ENCODE measurements at regions not wholly inside any gene's neighbourhood (a gene's known extent, or its start where the extent isn't known, plus 50 kb on each side); places are given as distances from the start of the nearest gene placed in this dataset.
"Not testable (repeated sequence)": the region's sequence is repeated elsewhere in the genome, so short reads cannot be mapped to it uniquely, and the experiment has no call there.

DNA sequence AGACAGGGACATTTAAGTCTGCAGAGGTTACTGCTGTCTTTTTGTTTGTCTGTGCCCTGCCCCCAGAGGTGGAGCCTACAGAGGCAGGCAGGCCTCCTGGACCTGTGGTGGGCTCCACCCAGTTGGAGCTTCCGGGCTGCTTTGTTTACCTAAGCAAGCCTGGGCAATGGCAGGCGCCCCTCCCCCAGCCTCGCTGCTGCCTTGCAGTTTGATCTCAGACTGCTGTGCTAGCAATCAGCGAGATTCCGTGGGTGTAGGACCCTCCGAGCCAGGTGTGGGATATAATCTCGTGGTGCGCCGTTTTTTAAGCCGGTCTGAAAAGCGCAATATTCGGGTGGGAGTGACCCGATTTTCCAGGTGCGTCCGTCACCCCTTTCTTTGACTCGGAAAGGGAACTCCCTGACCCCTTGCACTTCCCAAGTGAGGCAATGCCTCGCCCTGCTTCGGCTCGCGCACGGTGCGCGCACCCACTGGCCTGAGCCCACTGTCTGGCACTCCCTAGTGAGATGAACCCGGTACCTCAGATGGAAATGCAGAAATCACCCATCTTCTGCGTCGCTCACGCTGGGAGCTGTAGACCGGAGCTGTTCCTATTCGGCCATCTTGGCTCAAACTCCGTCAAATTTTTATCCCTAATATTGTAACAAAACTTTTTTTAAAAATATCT, 101.2 kb upstream of the CPHXL start:
- in situ Hi-C loops (cut with HindIII; ENCODE audit: low pct_unique_long_range_greater_than_20kb, low sequenced_read_pairs); DNase-seq (ENCODE audit: low read depth, low spot score): not testable (repeated sequence)

DNA sequence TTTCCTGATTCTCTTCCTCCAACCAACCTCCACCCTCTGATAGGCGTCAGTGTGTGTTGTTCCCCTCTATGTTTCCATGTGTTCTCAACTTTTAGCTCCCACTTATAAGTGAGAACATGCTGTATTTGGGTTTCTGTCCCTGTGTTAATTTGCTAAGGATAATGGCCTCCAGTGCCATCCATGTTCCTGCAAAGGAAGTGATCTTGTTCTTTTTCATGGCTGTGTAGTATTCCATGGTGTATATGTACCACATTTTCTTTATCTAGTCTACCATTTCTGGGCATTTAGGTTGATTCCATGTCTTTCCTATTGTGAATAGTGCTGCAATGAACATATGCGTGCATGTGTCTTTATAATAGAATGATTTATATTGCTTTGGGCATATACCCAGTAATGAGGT, 107.1 kb upstream of the CPHXL start:
- DNase-seq (ENCODE audit: low read depth, low spot score); in situ Hi-C loops (cut with HindIII; ENCODE audit: low pct_unique_long_range_greater_than_20kb, low sequenced_read_pairs): not testable (repeated sequence)

DNA sequence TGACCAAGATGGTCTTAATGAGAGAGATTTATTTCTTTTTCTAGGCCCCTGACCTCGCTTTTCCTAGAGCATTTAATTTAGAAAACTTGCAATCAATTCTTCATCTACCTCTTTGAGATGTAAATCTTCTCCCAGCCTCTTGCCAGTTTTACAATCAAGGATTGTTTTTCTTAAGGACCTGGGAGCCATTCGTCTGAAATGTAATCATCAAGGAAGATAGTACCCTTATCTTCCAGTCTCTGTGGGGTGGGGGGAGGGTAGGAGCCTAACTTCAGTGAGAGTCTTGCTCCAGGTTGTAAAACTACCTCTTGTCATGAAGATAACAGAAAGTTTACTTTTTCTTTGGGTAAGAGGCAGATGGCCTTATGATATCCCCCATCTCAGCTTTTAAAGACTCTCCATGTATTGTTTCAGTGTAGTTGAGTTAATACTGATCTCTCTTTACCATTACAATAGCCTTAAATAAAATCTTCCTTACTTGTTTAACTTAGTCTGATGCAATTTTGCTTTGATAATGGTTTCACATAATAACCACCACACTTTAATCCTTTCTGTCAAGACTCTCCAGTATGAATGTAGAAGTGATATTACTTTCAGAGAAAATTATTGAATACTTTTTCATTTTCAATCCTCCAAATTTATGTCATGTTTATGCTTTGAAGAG, 110.2 kb upstream of the CPHXL start:
- in situ Hi-C loops (cut with HindIII; ENCODE audit: low pct_unique_long_range_greater_than_20kb, low sequenced_read_pairs) = no loop called here
- no peak for DNase-seq (ENCODE audit: low read depth, low spot score)

DNA sequence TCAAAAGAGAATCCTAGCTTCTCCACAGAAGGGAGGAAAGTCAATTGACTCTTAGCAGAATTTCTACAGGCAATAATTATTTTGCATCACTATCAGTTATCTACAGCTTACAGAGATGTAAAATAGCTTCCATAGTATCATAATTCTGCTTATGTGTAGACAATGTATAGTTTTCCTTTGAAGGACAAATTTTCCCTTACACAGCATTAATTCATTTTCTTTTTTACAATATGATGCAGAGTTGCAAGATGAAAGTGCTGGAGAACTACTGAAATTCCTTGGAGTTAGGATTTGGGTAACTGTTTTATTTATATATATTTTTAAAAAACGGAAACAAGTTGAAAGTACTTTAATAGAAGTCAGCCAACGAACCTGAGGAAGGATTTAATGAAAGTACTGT, 111.0 kb upstream of the CPHXL start:
- in situ Hi-C loops (cut with HindIII; ENCODE audit: low pct_unique_long_range_greater_than_20kb, low sequenced_read_pairs) = no loop called here

DNA sequence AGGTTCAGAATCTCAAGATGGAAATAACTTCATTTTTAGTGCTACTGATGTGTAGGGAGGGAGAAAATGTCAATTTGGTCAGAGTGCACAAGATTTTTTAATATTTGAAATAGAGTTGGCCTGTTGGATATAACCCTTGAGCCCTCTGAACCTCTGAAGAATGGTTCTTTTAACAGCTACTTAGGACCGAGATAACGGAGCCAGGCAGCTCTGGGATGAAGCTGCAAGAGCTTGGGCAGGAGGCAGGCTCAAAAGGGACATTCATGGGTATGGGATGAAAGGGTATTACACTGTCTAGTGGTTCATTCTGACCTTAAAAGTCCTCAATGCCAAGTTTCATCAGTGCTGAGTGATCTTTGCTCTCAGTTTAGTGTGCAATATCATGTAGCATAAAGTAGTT, 111.4 kb upstream of the CPHXL start:
- peak; percentile 67 for DNase-seq (ENCODE audit: low read depth, low spot score)
- in situ Hi-C loops (cut with HindIII; ENCODE audit: low pct_unique_long_range_greater_than_20kb, low sequenced_read_pairs) = no loop called here

More for the DNA sequence above, 111.0 kb upstream of the CPHXL start:
- DNase-seq (ENCODE audit: low read depth, low spot score) = no peak

DNA sequence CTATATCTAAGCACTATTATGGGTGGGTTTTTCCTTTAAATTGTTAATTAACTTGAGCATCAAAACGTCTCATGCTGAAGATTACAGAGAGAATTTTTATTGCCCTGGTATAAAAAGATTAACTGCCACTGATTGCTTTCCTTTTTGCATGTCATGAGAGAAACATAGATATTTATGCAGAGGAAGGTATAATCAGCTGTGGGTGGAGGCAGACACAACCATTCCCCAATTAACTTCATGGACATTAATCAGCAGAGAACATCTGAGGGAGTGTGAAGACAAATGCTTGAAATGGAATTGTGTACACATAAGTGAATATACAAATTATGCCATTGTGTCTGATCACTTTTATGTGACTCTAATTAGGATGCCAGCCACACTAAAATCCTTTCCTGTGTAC, 115.2 kb upstream of the CPHXL start:
- in situ Hi-C loops (cut with HindIII; ENCODE audit: low pct_unique_long_range_greater_than_20kb, low sequenced_read_pairs) = no loop called here
- no peak for DNase-seq (ENCODE audit: low read depth, low spot score)

DNA sequence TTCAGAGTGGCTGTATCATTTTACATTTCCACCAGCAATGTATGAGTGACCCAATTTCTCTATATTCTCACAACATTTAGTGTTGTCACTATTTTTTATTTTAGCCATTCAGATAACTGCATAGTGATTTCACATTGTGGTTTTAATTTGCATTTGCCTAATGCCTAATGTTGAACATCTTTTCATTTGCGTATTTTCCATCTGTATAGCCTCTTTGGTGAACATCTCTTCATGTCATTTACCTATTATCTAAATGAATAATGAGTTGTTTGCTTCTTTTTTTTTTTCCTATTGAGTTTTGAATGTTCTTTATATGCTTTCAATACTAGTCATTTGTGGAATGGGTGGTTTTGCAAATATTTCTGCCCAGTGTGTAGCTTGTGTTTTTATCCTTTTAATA, 120.9 kb upstream of the CPHXL start:
- in situ Hi-C loops (cut with HindIII; ENCODE audit: low pct_unique_long_range_greater_than_20kb, low sequenced_read_pairs) = no loop called here
- no peak for DNase-seq (ENCODE audit: low read depth, low spot score)

DNA sequence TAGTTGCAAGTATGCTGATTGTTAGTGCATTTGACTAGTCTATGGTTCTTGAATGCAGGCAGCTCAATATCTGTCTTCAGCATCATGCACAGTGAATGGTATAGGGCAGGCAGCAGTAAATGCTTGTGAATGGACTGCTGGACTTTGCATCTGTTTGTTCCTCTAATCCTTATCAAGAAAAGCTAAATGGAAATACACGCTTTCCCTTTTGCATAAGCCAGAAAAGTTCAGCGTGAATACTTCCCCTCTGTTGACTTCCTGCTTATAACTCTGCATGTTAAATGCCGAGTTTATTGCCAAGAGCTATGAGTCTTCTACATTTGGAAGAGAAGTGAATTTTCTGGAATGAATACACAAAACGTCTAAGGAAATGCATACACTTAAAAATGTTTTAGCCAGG, 127.9 kb upstream of the CPHXL start:
- in situ Hi-C loops (cut with HindIII; ENCODE audit: low pct_unique_long_range_greater_than_20kb, low sequenced_read_pairs) = no loop called here
- no peak for DNase-seq (ENCODE audit: low read depth, low spot score)

DNA sequence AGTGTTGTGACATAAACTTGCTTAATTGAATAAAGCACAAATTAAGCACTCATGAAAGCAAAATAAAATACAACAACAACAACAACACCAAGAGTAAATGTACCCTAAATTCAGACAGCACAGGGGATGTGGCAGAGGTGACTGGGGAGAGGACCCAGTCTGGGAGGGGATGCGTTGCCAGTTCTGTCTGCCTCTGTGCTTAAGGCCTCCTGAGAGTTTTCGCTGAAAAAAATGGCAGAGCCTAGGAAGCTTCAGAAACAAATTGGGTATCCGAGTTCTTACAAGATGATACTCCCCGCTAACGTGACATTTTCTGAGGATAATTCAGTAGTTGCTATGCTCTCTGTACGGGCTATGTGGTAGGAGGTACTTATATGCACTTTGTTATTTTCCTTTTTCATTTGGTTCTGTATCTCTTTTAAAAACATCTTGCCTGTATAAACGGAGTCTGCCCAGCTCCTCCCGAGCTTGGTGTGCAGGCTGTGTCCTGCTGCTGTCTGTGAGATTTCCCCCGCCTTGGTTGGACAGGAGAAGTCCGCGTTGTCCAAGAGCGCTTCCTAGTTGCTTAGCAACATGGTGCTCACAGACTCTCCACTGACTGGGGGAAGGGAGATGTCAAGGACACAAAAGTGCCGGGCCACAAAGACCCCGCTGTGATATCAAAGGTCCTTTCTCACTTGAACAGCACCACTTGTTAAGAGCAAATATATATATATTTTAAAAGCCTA, 134.2 kb upstream of the CPHXL start:
- in situ Hi-C loops (cut with HindIII; ENCODE audit: low pct_unique_long_range_greater_than_20kb, low sequenced_read_pairs) = no loop called here
- peak; percentile 16 for DNase-seq (ENCODE audit: low read depth, low spot score)

DNA sequence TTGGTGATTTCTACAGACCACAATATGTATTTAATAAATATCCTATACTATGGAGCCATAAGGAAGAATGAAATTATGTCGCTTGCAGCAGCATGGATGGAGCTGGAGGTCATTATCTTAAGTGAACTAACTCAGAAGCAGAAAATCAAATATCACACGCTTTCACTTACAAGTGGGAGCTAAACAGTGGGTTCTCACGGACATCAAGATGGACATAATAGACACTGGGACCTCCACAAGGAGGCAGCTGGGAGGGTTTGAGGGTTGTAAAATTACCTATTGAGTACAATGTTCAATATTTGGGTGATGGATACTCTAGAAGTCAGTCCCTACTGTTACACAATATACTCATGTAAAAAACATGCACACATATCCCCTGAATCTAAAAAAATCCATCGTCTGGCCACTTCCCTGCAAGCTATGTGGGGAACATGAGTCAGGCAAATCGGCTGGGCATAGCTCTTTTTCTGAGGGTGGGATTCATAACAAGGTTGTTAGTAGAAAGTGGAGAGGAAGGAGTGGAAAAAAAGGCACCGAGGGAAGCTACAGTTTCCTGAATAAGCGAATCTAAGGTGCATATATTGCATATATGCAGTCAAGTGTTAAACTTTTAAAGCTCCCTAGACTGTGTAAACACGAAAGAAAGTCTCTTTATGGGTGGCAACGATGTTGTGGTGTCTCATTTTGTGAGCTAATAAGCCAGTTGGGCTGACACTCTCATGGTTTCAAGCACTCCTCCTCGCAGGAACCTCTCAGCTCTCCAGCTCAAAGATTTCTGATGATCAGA, 135.2 kb upstream of the CPHXL start:
- in situ Hi-C loops (cut with HindIII; ENCODE audit: low pct_unique_long_range_greater_than_20kb, low sequenced_read_pairs) = no loop called here
- DNase-seq (ENCODE audit: low read depth, low spot score) = no peak

DNA sequence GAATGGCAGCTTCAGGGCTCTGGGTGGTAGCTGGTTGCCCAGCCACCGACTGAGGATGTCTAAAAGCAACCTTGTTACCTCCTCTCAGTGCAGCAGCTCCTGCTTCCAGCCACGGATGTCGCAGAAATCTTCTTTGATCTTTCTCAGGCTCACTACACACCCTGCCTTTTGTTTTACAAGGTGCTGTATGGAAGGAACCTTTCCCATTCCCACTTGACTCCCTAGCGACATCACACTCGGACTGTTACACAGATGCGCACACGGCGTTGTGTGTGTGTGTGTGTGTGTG, 135.8 kb upstream of the CPHXL start:
- DNase-seq (ENCODE audit: low read depth, low spot score) = no peak
- in situ Hi-C loops (cut with HindIII; ENCODE audit: low pct_unique_long_range_greater_than_20kb, low sequenced_read_pairs) = no loop called here

DNA sequence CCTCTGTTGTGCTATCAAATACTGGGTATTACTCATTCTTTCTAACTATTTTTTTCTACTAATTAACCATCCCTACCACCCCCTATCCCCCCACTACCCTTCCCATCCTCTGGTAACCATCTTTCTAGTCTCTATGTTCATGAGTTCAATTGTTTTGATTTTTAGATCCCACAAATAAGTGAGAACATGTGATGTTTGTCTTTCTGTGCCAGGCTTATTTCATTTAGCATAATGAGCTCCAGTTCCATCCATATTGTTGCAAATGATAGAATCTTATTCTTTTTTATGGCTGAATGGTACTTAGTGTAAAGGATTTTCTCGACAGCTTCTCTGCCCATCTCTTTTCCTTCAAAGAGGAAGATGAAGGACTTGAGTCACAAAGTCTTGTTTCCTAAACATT, 138.0 kb upstream of the CPHXL start:
- DNase-seq (ENCODE audit: low read depth, low spot score) = no peak
- in situ Hi-C loops (cut with HindIII; ENCODE audit: low pct_unique_long_range_greater_than_20kb, low sequenced_read_pairs) = no loop called here

DNA sequence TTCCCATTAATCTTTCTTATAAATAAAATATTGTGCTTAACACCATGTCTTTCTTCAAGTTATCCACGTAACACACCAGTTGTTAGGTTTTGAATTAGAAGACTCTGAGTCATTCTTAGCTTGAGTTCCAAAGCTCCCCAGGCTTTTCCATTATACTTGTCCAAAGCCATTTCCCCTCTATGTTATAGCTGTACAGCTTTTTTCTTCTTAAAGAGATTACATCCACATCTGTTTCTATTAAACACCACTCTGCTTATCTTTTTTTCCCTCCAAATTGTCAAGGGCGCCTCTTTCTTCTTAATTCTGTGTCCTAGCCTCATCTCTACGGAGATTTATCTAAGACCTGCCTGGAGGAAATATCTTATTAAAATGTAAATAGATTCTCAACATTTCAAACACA, 139.4 kb upstream of the CPHXL start:
- in situ Hi-C loops (cut with HindIII; ENCODE audit: low pct_unique_long_range_greater_than_20kb, low sequenced_read_pairs) = no loop called here
- no peak for DNase-seq (ENCODE audit: low read depth, low spot score)

DNA sequence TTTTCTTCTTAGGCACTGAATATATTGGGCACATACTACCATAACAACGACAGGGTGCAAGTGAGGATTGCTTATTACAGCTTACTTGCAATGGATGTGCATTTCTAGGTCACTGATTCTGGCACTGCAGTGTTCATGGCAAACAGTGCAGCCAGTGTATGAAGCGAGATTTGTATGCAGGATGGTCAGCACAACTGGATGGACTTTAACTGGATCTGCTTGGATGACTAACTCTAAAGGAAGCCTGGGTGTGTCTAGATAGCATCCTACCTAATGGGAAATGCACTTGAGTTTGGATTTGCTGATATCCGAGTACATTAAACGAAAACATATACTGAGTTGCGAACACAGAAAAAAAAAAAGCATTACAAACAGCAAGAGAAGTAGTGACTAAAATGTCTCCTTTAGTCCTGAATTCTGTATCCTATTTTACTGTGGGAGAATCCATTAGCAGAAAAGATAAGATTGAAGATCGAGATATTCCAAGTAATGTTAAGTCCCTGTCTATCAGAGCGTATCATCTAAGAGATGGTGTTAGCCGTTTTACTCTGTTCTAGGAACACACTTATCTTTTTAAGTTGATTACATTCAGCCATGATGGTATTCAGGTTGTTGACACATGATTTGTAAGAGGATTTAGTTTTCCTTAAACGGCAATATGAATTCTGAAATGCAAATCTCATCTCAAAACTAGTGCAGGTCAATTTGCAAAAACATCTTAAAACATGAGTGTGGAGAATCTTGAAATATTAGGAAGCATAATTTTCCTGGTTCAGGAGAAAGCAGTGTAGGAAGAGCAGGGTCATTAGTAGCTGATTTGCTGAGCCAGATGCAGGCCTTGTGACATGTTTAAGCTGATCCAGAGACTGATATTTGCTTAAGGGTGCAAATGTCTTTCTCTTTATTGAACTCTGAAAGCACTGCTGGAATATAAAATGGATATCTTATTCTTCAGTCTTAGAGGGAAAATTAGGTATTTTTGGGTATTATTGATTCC, 142.6 kb upstream of the CPHXL start:
- no peak for DNase-seq (ENCODE audit: low read depth, low spot score)
- in situ Hi-C loops (cut with HindIII; ENCODE audit: low pct_unique_long_range_greater_than_20kb, low sequenced_read_pairs) = no loop called here

DNA sequence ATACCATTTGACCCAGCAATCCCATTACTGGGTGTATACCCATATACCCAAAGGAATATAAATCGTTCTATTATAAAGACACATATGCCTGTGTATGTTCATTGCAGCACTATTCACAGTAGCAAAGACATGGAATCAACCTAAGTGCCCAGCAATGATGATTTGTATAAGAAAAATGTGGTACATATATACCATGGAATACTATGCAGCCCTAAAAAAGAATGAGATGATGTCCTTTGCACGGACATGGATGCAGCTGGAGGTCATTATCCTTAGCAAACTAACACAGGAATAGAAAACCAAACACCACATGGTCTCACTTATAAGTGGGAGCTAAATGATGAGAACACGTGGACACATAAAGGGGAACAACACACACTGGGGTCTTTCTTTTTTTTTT, 155.0 kb upstream of the CPHXL start:
- in situ Hi-C loops (cut with HindIII; ENCODE audit: low pct_unique_long_range_greater_than_20kb, low sequenced_read_pairs); DNase-seq (ENCODE audit: low read depth, low spot score): not testable (repeated sequence)

DNA sequence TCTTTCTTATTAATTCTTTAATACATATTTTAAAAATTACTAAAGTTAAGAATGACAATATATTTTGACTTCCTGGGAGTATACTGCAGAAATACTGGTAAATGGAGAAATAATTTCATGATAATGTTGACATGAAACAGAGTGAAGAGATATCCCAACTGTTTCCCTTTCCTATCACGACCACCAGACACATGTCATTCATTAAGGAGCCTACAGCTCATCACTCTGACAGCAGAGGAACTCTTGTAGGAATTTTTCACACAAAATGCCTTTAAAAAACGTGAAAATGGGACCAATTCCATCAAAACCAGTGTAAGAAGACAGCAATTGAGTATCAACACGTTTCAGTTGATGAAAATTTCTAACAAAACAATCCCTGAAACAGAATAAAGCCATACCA, 172.9 kb upstream of the CPHXL start:
- in situ Hi-C loops (cut with HindIII; ENCODE audit: low pct_unique_long_range_greater_than_20kb, low sequenced_read_pairs) = no loop called here
- DNase-seq (ENCODE audit: low read depth, low spot score) = no peak

DNA sequence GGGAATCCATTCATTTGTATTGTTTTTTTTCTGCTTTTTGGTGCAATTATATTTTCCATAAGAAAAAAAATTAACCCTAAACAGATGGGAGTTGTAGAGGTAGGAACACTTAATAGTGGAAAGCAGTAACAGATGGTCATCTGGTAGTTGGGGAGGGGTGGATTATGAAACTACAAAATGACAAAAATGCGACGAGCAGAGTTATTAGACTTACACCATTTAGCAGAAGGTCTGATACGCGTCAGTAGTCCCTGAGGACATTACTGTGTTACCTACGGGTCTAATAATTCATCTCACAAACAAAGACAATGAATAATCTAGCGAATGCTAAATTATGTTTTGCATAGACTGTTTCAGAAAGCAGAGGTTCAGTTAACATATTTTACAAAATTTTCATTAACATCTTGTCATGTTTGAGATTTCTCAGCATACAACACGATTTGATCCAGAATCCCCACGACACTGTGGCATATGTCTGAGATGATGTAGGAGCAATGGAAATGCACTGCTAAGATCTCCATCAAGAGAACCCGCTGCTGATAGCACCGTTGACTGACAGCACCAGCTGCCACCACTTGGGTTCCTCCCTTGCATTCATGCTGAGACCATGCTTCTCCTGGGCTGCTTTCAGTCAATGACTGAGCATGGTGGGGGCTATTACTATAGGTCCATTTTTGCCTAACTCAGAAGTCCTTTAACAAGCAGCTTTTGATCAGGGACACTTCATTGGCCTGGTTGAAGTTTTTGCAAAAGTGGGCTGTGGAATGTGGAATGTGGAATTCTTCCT, 182.2 kb upstream of the CPHXL start:
- no peak for DNase-seq (ENCODE audit: low read depth, low spot score)
- in situ Hi-C loops (cut with HindIII; ENCODE audit: low pct_unique_long_range_greater_than_20kb, low sequenced_read_pairs) = no loop called here

All from SK-MEL-5 (cell line).